Loucy (cell line): ENCODE measurements at regions not wholly inside any gene's neighbourhood (a gene's known extent, or its start where the extent isn't known, plus 50 kb on each side); places are given as distances from the start of the nearest gene placed in this dataset.
A peak's percentile ranks its signal among the peaks of the same experiment; 100 is the strongest.

ENCODE experiments used
- H2AFZ ChIP-seq: fragments of 200-600 bp; sonication (generic); 2 replicates; pipeline ENCODE4 v1.6.0; 2016; ENCODE audit warnings: antibody characterized with exemption, mild to moderate bottlenecking, low read length, moderate library complexity
- H3F3A ChIP-seq: fragments of 200-600 bp; 2 replicates; pipeline ENCODE4 v1.6.0; 2016; ENCODE audit warnings: antibody characterized with exemption, low read depth, mild to moderate bottlenecking
- H3K27me3 ChIP-seq: fragments of 200-600 bp; sonication (generic); 2 replicates; pipeline ENCODE4 v1.6.1; 2014; ENCODE audit warnings: low read length, mild to moderate bottlenecking; ENCODE audit not compliant: insufficient read depth, poor library complexity, severe bottlenecking
- H3K36me3 ChIP-seq: fragments of 200-600 bp; sonication (generic); 2 replicates; pipeline ENCODE4 v1.6.1; 2016; ENCODE audit warnings: low read length; ENCODE audit not compliant: insufficient read depth
- H3K4me1 ChIP-seq: fragments of 200-600 bp; sonication (generic); 2 replicates; pipeline ENCODE4 v1.5.1; 2014; ENCODE audit warnings: low read length, mild to moderate bottlenecking; ENCODE audit not compliant: insufficient read depth, poor library complexity, severe bottlenecking
- H3K4me2 ChIP-seq: fragments of 200-600 bp; sonication (generic); 2 replicates; pipeline ENCODE4 v1.6.0; 2014; ENCODE audit warnings: antibody characterized with exemption, low read length, low read depth, mild to moderate bottlenecking; ENCODE audit not compliant: poor library complexity, severe bottlenecking
- H3K4me3 ChIP-seq: fragments of 200-600 bp; sonication (generic); 2 replicates; pipeline ENCODE4 v1.5.1; 2014; ENCODE audit warnings: low read length, mild to moderate bottlenecking, mixed read lengths; ENCODE audit not compliant: poor library complexity, severe bottlenecking
- H3K79me2 ChIP-seq: fragments of 200-600 bp; sonication (generic); 2 replicates; pipeline ENCODE4 v1.6.1; 2014; ENCODE audit warnings: low read length; ENCODE audit not compliant: insufficient read depth
- H3K9ac ChIP-seq: fragments of 200-600 bp; sonication (generic); 2 replicates; pipeline ENCODE4 v1.6.0; 2014; ENCODE audit warnings: mild to moderate bottlenecking, low read depth, low read length, moderate library complexity; ENCODE audit not compliant: poor library complexity, severe bottlenecking
- H3K9me2 ChIP-seq: fragments of 200-600 bp; sonication (generic); replicated peaks from 2 replicates; pipeline ENCODE4 v1.6.1; 2016; ENCODE audit warnings: low read depth, low read length, mixed read lengths
- H3K9me3 ChIP-seq: fragments of 200-600 bp; sonication (generic); 2 replicates; pipeline ENCODE4 v1.6.1; 2014; ENCODE audit warnings: mild to moderate bottlenecking, antibody characterized with exemption, low read length, low read depth; ENCODE audit not compliant: insufficient read depth
- H4K20me1 ChIP-seq: fragments of 200-600 bp; sonication (generic); 2 replicates; pipeline ENCODE4 v1.6.0; 2014; ENCODE audit warnings: antibody characterized with exemption, low read length, mild to moderate bottlenecking; ENCODE audit not compliant: insufficient read depth, poor library complexity, severe bottlenecking
- EZH2phosphoT487 ChIP-seq: fragments of 200-600 bp; IDR thresholded peaks from 2 replicates; pipeline ENCODE4 v1.6.1; 2018; ENCODE audit warnings: antibody characterized with exemption, mild to moderate bottlenecking, moderate library complexity, borderline replicate concordance
- TF ChIP-seq, protein P1 (sequence below): fragments of 200-600 bp; sonication (generic); conservative IDR thresholded peaks from 2 replicates; pipeline ENCODE4 v1.5.1; 2014; ENCODE audit warnings: mild to moderate bottlenecking, antibody characterized with exemption, low read length

DNA sequence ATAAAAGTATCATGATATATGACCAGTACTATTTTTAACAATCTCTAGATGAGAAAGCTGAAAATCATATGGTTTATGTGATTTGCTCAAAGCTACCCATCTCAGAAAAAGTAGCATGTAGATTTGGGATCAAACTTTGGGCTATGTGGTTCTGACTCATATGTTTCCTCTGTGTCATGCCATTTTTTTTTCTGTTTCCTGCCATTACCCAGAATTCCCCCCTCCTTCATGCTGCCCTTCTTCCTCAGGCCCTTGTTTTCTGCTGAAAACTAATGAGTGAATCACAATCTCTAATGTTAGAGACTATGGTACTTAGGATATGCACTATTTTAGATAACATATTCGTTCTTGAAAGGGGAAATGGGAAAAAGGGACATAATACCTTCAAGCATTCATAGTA, 80.7 kb downstream of the JRKL start:
- no peak for TF ChIP-seq EZH2phosphoT487
- TF ChIP-seq, protein P1, sequence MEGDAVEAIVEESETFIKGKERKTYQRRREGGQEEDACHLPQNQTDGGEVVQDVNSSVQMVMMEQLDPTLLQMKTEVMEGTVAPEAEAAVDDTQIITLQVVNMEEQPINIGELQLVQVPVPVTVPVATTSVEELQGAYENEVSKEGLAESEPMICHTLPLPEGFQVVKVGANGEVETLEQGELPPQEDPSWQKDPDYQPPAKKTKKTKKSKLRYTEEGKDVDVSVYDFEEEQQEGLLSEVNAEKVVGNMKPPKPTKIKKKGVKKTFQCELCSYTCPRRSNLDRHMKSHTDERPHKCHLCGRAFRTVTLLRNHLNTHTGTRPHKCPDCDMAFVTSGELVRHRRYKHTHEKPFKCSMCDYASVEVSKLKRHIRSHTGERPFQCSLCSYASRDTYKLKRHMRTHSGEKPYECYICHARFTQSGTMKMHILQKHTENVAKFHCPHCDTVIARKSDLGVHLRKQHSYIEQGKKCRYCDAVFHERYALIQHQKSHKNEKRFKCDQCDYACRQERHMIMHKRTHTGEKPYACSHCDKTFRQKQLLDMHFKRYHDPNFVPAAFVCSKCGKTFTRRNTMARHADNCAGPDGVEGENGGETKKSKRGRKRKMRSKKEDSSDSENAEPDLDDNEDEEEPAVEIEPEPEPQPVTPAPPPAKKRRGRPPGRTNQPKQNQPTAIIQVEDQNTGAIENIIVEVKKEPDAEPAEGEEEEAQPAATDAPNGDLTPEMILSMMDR: no peak
- H4K20me1 ChIP-seq: no peaks in the 10 kb centered on the region
- no peaks in the 10 kb centered on the region for H3K4me1 ChIP-seq
- no peak overlapping the region; the same call in 1 of the 2 replicates for H2AFZ ChIP-seq
- no peak overlapping the region for H3K9ac ChIP-seq
- H3K27me3 ChIP-seq: no peaks in the 10 kb centered on the region
- H3K4me3 ChIP-seq: no peak overlapping the region
- H3K9me3 ChIP-seq: peaks cover 3% of the 10 kb centered on the region; the same call in 1 of the 2 replicates
- no peaks in the 10 kb centered on the region for H3K79me2 ChIP-seq
- H3K36me3 ChIP-seq: no peaks in the 10 kb centered on the region
- no peaks in the 10 kb centered on the region for H3K9me2 ChIP-seq
- no peak overlapping the region for H3K4me2 ChIP-seq
- H3F3A ChIP-seq: no peaks in the 10 kb centered on the region

DNA sequence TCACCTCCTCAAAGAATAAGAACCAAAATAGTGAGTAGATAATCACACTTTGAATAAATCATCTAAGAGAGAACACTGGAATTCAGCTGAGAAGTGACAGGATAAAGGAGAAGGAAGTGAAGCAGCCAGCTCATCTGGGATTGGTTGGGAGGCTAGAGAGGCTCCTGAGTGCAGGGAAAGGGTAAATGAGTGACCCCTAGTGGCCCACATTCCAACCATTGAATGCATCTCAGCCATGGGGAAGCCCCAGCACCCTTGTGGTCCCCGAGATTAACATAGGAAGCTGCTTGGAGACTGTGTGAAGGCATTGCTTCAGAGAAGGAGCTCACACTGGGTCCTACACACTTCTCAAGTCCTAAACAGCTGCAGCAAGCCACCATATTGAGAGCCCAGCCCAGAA, 82.3 kb downstream of the JRKL start:
- no peak overlapping the region for H3K4me3 ChIP-seq
- H3K36me3 ChIP-seq: no peaks in the 10 kb centered on the region
- no peaks in the 10 kb centered on the region for H3K27me3 ChIP-seq
- H3K4me1 ChIP-seq: no peaks in the 10 kb centered on the region
- no peaks in the 10 kb centered on the region for H3K79me2 ChIP-seq
- H3K9ac ChIP-seq: no peak overlapping the region
- no peak overlapping the region for H2AFZ ChIP-seq
- H4K20me1 ChIP-seq: no peaks in the 10 kb centered on the region
- no peaks in the 10 kb centered on the region for H3F3A ChIP-seq
- H3K4me2 ChIP-seq: no peak overlapping the region
- H3K9me2 ChIP-seq: no peaks in the 10 kb centered on the region
- H3K9me3 ChIP-seq: peaks cover 3% of the 10 kb centered on the region; the same call in 1 of the 2 replicates
- no peak for TF ChIP-seq EZH2phosphoT487
- TF ChIP-seq, protein P1: peak; percentile 17; the same call in 1 of the 2 replicates

DNA sequence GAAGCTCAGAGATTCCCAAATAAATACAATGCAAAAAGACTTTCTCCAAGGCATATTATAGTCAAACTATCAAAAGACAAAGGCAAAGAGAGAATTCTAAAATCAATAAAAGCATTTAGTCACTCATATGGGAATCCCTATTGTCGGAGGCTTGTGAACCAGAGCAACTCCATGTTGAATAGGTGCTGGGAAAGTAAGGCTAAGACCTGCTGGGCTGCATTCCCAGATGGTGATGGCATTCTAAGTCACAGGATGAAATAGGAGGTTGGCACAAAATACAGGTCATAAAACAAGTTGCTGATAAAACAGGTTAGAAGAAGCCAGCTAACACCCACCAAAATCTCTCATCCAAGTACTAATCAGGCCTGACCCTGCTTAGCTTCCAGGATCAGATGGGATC, 84.5 kb downstream of the JRKL start:
- TF ChIP-seq, protein P1: no peak
- TF ChIP-seq EZH2phosphoT487: no peak
- Histone ChIP-seq H3K4me3 (no peak overlapping the region), H3K9me2 (no peaks in the 10 kb centered on the region), H3K4me2 (no peak overlapping the region), H3F3A (no peaks in the 10 kb centered on the region), H3K36me3 (no peaks in the 10 kb centered on the region), H2AFZ (no peak overlapping the region), H4K20me1 (no peaks in the 10 kb centered on the region), H3K4me1 (no peaks in the 10 kb centered on the region), H3K9me3 (peaks cover 3% of the 10 kb centered on the region), H3K27me3 (no peaks in the 10 kb centered on the region), H3K9ac (no peak overlapping the region), H3K79me2 (no peaks in the 10 kb centered on the region)
